HUES64 (cell line): ENCODE measurements at regions not wholly inside any gene's neighbourhood (a gene's known extent, or its start where the extent isn't known, plus 50 kb on each side); places are given as distances from the start of the nearest gene placed in this dataset.
"Not testable (repeated sequence)": the region's sequence is repeated elsewhere in the genome, so short reads cannot be mapped to it uniquely, and the experiment has no call there.

Experiments used
- H3K27ac ChIP-seq: 2 replicates; pipeline ENCODE4 v1.7.0; 2013; ENCODE audit warnings: low read depth, low read length, inconsistent platforms
- H3K27me3 ChIP-seq: 2 replicates; pipeline ENCODE4 v1.6.1; 2013; ENCODE audit warnings: mild to moderate bottlenecking, low read length; ENCODE audit not compliant: insufficient read depth
- H3K36me3 ChIP-seq: 2 replicates; pipeline ENCODE4 v1.6.1; 2013; ENCODE audit warnings: mild to moderate bottlenecking, low read length; ENCODE audit not compliant: insufficient read depth
- H3K4me1 ChIP-seq: 2 replicates; pipeline ENCODE4 v1.6.1; 2013; ENCODE audit warnings: mild to moderate bottlenecking, low read length, moderate library complexity; ENCODE audit not compliant: insufficient read depth
- H3K4me3 ChIP-seq: 2 replicates; pipeline ENCODE4 v1.5.1; 2013; ENCODE audit warnings: mild to moderate bottlenecking, low read length, moderate library complexity
- H3K9ac ChIP-seq: 2 replicates; pipeline ENCODE4 v1.6.1; 2013; ENCODE audit warnings: mild to moderate bottlenecking, low read depth, low read length
- H3K9me3 ChIP-seq: 2 replicates; pipeline ENCODE4 v1.6.1; 2013; ENCODE audit warnings: low read depth, low read length; ENCODE audit not compliant: insufficient read depth
- whole genome bisulfite sequencing: fragments of 150-250, 120-280 bp; methylation state at CpG from one replicate; pipeline ENCODE4 v1.1.7; 2013; ENCODE audit warnings: missing lambda C conversion rate; 5-methylcytosine and 5-hydroxymethylcytosine counted together

- H3K9ac ChIP-seq, H3K27me3 ChIP-seq, H3K27ac ChIP-seq, H3K4me3 ChIP-seq, H3K4me1 ChIP-seq, H3K9me3 ChIP-seq, H3K36me3 ChIP-seq: not testable (repeated sequence)
- 91% methylated on average over 8 of the region's 8 CpGs for WGBS
Observed at GRCh38 chr13:87249847-87250246, 421.3 kb upstream of the SLITRK5 start.

- H3K4me3 ChIP-seq, result no peak overlapping the region
- no peaks in the 10 kb centered on the region for H3K36me3 ChIP-seq
- no peak overlapping the region for H3K27ac ChIP-seq
- H3K27me3 ChIP-seq, result no peaks in the 10 kb centered on the region
- WGBS, result 100% methylated on average over 5 of the region's 5 CpGs
- H3K4me1 ChIP-seq, result no peaks in the 10 kb centered on the region
- H3K9ac ChIP-seq, result no peak overlapping the region
- no peaks in the 10 kb centered on the region for H3K9me3 ChIP-seq
Observed at GRCh38 chr13:87255394-87255793, 415.8 kb upstream of the SLITRK5 start.

- H3K9me3 ChIP-seq, result no peaks in the 10 kb centered on the region
- H3K9ac ChIP-seq, result no peak overlapping the region
- no peak overlapping the region for H3K4me3 ChIP-seq
- H3K27me3 ChIP-seq, result no peaks in the 10 kb centered on the region
- no peak overlapping the region for H3K27ac ChIP-seq
- no peaks in the 10 kb centered on the region for H3K4me1 ChIP-seq
- no peaks in the 10 kb centered on the region for H3K36me3 ChIP-seq
- 39% methylated on average over 4 of the region's 5 CpGs for WGBS
Observed at GRCh38 chr13:87259479-87260083, 411.6 kb upstream of the SLITRK5 start.

- H3K27ac ChIP-seq, result no peak overlapping the region
- no peaks in the 10 kb centered on the region for H3K9me3 ChIP-seq
- no peaks in the 10 kb centered on the region for H3K36me3 ChIP-seq
- H3K4me1 ChIP-seq, result no peaks in the 10 kb centered on the region
- no peaks in the 10 kb centered on the region for H3K27me3 ChIP-seq
- no peak overlapping the region for H3K9ac ChIP-seq
- 0% methylated on average over 1 of the region's 1 CpG for WGBS
- H3K4me3 ChIP-seq, result no peak overlapping the region
Observed at GRCh38 chr13:87274209-87274819, 396.9 kb upstream of the SLITRK5 start.

- WGBS, result 67% methylated on average over 3 of the region's 4 CpGs
- no peaks in the 10 kb centered on the region for H3K27me3 ChIP-seq
- H3K9me3 ChIP-seq, result no peaks in the 10 kb centered on the region
- H3K4me3 ChIP-seq, result no peak overlapping the region
- H3K9ac ChIP-seq, result no peak overlapping the region
- no peak overlapping the region for H3K27ac ChIP-seq
- H3K36me3 ChIP-seq, result no peaks in the 10 kb centered on the region
- H3K4me1 ChIP-seq, result no peaks in the 10 kb centered on the region
Observed at GRCh38 chr13:87280139-87280538, 391.0 kb upstream of the SLITRK5 start.

GRCh38 chr13:87287721-87288120 lies 383.4 kb upstream of the SLITRK5 start:
- Histone ChIP-seq H3K36me3 (no peaks in the 10 kb centered on the region), H3K9me3 (no peaks in the 10 kb centered on the region), H3K27ac (no peak overlapping the region), H3K4me1 (no peaks in the 10 kb centered on the region), H3K27me3 (no peaks in the 10 kb centered on the region), H3K9ac (no peak overlapping the region), H3K4me3 (no peak overlapping the region)
- 80% methylated on average over 1 of the region's 3 CpGs for WGBS

- Histone ChIP-seq H3K4me3 (no peak overlapping the region), H3K9ac (no peak overlapping the region), H3K36me3 (no peaks in the 10 kb centered on the region), H3K4me1 (no peaks in the 10 kb centered on the region), H3K27ac (no peak overlapping the region), H3K27me3 (no peaks in the 10 kb centered on the region), H3K9me3 (no peaks in the 10 kb centered on the region)
Observed at GRCh38 chr13:87295636-87296035, 375.5 kb upstream of the SLITRK5 start.

- no peak overlapping the region for H3K4me3 ChIP-seq
- H3K27ac ChIP-seq, result no peak overlapping the region
- no peaks in the 10 kb centered on the region for H3K9me3 ChIP-seq
- no peak overlapping the region for H3K9ac ChIP-seq
- no peaks in the 10 kb centered on the region for H3K27me3 ChIP-seq
- no peaks in the 10 kb centered on the region for H3K4me1 ChIP-seq
- WGBS, result 91% methylated on average over 2 of the region's 3 CpGs
- no peaks in the 10 kb centered on the region for H3K36me3 ChIP-seq
Observed at GRCh38 chr13:87302034-87302433, 369.1 kb upstream of the SLITRK5 start.

- Histone ChIP-seq H3K27me3 (no peaks in the 10 kb centered on the region), H3K27ac (no peak overlapping the region), H3K4me1 (no peaks in the 10 kb centered on the region), H3K36me3 (no peaks in the 10 kb centered on the region), H3K4me3 (no peak overlapping the region), H3K9me3 (no peaks in the 10 kb centered on the region), H3K9ac (no peak overlapping the region)
- 100% methylated on average over 1 of the region's 1 CpG for WGBS
Observed at GRCh38 chr13:87302931-87303330, 368.2 kb upstream of the SLITRK5 start.

- 89% methylated on average over 2 of the region's 2 CpGs for WGBS
- Histone ChIP-seq H3K4me3 (no peak overlapping the region), H3K9ac (no peak overlapping the region), H3K4me1 (no peaks in the 10 kb centered on the region), H3K27ac (no peak overlapping the region), H3K27me3 (no peaks in the 10 kb centered on the region), H3K9me3 (no peaks in the 10 kb centered on the region), H3K36me3 (no peaks in the 10 kb centered on the region)
Observed at GRCh38 chr13:87311165-87311564, 360.0 kb upstream of the SLITRK5 start.

- Histone ChIP-seq H3K4me1 (no peaks in the 10 kb centered on the region), H3K9me3 (no peaks in the 10 kb centered on the region), H3K27me3 (no peaks in the 10 kb centered on the region), H3K4me3 (no peak overlapping the region), H3K36me3 (no peaks in the 10 kb centered on the region), H3K9ac (no peak overlapping the region), H3K27ac (no peak overlapping the region)
- WGBS, result 100% methylated on average over 1 of the region's 1 CpG
Observed at GRCh38 chr13:87314822-87315221, 356.3 kb upstream of the SLITRK5 start.

- Histone ChIP-seq H3K9me3 (no peaks in the 10 kb centered on the region), H3K9ac (no peak overlapping the region), H3K27me3 (no peaks in the 10 kb centered on the region), H3K4me1 (no peaks in the 10 kb centered on the region), H3K27ac (no peak overlapping the region), H3K4me3 (no peak overlapping the region), H3K36me3 (no peaks in the 10 kb centered on the region)
- 82% methylated on average over 3 of the region's 3 CpGs for WGBS
Observed at GRCh38 chr13:87322386-87322785, 348.8 kb upstream of the SLITRK5 start.
